Activated T-cell treated with anti-CD3 and anti-CD28 coated beads, Interleukin-2, amount 50 U/mL, for 4 hours (primary cell): ENCODE measurements at regions not wholly inside any gene's neighbourhood (a gene's known extent, or its start where the extent isn't known, plus 50 kb on each side); places are given as distances from the start of the nearest gene placed in this dataset.

Experiments used
- ATAC-seq, 2 donors: fragments of 200-7000 bp; cut with Tn5 transposase; one replicate each; pipeline ENCODE4 v1.10.0; 2021
- DNase-seq: peaks from one replicate; pipeline ENCODE4 v3.0.0-alpha.2; 2020
- H3K27me3 Mint-ChIP-seq: one replicate; pipeline ENCODE4 v1.8.0; 2021; ENCODE audit warnings: low read depth, mixed read lengths
- H3K36me3 Mint-ChIP-seq: one replicate; pipeline ENCODE4 v1.8.0; 2022; ENCODE audit warnings: mixed read lengths; ENCODE audit not compliant: insufficient read depth
- H3K4me1 Mint-ChIP-seq: one replicate; pipeline ENCODE4 v1.8.0; 2021; ENCODE audit warnings: low read depth, mixed read lengths
- H3K4me3 Mint-ChIP-seq: one replicate; pipeline ENCODE4 v1.8.0; 2021; ENCODE audit warnings: mild to moderate bottlenecking, moderate library complexity, mixed read lengths
- H3K9me3 Mint-ChIP-seq: one replicate; pipeline ENCODE4 v1.8.0; 2021; ENCODE audit warnings: mixed read lengths

- Mint-ChIP-seq H3K9me3 (peaks cover 16% of the 10 kb centered on the region), H3K27me3 (no peaks in the 10 kb centered on the region), H3K4me1 (no peaks in the 10 kb centered on the region), H3K36me3 (no peaks in the 10 kb centered on the region), H3K4me3 (no peak overlapping the region)
- DNase-seq = no peak
- no peak for ATAC-seq
Measured at GRCh38 chr3:176479248-176479647, 718.0 kb downstream of the TBL1XR1 start.

DNA sequence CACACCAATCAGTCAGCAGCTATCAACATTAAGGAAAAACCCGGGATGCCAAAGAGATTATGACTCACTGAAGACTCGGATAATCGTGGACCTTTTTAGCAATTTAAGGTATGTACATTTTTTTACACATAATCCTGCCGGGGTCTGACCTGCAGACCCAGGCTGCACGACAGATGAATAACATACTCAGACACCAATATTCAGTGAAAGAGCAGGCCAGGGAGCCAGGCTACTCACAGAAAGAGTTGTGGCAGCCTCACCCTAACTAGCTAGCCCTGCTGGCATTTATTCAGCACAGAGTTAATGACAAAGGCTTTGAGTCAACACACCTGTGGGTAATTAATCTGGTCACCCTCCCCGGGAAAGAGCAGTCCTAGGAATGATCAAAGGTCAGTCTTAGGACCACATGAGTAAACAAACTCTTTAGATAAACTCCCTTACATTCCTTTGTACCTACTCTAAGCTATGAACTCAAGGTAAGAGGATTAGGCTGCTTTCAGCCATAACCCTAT lies 727.5 kb downstream of the TBL1XR1 start:
- no peaks in the 10 kb centered on the region for H3K36me3 Mint-ChIP-seq
- H3K4me1 Mint-ChIP-seq = no peaks in the 10 kb centered on the region
- no peak overlapping the region for H3K4me3 Mint-ChIP-seq
- peaks cover 6% of the 10 kb centered on the region for H3K9me3 Mint-ChIP-seq
- ATAC-seq = no peak
- H3K27me3 Mint-ChIP-seq = no peaks in the 10 kb centered on the region
- no peak for DNase-seq

- ATAC-seq (no peak), DNase-seq (no peak)
- H3K36me3 Mint-ChIP-seq = no peaks in the 10 kb centered on the region
- no peak overlapping the region for H3K4me3 Mint-ChIP-seq
- H3K27me3 Mint-ChIP-seq = no peaks in the 10 kb centered on the region
- no peaks in the 10 kb centered on the region for H3K9me3 Mint-ChIP-seq
- no peaks in the 10 kb centered on the region for H3K4me1 Mint-ChIP-seq
Measured at GRCh38 chr3:176463610-176464009, 733.7 kb downstream of the TBL1XR1 start.

DNA sequence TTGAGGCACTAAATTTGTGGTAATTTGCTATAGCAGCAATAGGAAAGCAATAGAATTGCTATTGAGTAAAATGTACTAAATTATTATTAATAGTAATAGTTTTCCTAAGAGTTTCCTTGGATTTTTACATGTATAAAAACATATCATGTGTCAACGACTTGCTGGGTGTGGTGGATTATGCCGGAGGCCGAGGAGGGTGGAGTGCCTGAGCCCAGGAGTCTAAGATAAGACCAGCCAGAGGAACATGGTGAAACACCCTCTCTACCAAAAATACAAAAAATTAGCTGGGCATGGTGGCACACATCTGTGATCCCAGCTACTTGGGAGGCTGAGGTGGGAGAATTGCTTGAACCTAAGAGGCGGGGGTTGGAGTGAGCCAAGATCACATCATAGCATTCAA lies 749.9 kb downstream of the TBL1XR1 start:
- Mint-ChIP-seq H3K36me3 (no peaks in the 10 kb centered on the region), H3K4me3 (no peak overlapping the region), H3K27me3 (no peaks in the 10 kb centered on the region), H3K4me1 (no peaks in the 10 kb centered on the region), H3K9me3 (peaks cover 7% of the 10 kb centered on the region)
- no peak for ATAC-seq
- no peak for DNase-seq

DNA sequence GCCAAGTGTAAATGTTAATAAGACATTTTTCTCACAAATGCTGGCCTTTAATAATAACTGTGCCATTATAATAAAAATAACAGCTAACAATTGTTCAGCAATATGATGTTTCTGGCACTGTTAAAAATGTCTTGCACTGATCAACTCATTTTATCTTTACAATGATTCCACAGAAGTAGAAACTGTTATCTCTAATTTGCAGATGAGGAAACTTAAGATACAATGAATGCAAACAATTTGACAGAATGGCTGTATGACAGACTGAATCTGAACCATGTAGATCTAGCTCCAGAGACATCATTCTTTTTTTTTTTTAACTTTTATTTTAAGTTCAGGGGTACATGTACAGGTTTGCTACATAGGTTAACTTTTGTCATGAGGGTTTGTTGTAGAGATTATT lies 755.0 kb downstream of the TBL1XR1 start:
- H3K4me1 Mint-ChIP-seq = no peaks in the 10 kb centered on the region
- H3K36me3 Mint-ChIP-seq = no peaks in the 10 kb centered on the region
- no peak overlapping the region for H3K4me3 Mint-ChIP-seq
- no peak for ATAC-seq
- H3K9me3 Mint-ChIP-seq = peaks cover 11% of the 10 kb centered on the region
- DNase-seq = no peak
- H3K27me3 Mint-ChIP-seq = no peaks in the 10 kb centered on the region

- H3K36me3 Mint-ChIP-seq = no peaks in the 10 kb centered on the region
- ATAC-seq (no peak), DNase-seq (no peak)
- no peaks in the 10 kb centered on the region for H3K4me1 Mint-ChIP-seq
- H3K27me3 Mint-ChIP-seq = no peaks in the 10 kb centered on the region
- peaks cover 11% of the 10 kb centered on the region for H3K9me3 Mint-ChIP-seq
- no peak overlapping the region for H3K4me3 Mint-ChIP-seq
Measured at GRCh38 chr3:176439729-176440128, 757.6 kb downstream of the TBL1XR1 start.

- H3K27me3 Mint-ChIP-seq = no peaks in the 10 kb centered on the region
- H3K9me3 Mint-ChIP-seq = no peaks in the 10 kb centered on the region
- H3K4me3 Mint-ChIP-seq = no peak overlapping the region
- ATAC-seq (no peak), DNase-seq (no peak)
- H3K4me1 Mint-ChIP-seq = no peaks in the 10 kb centered on the region
- no peaks in the 10 kb centered on the region for H3K36me3 Mint-ChIP-seq
Measured at GRCh38 chr3:176431991-176432390, 765.3 kb downstream of the TBL1XR1 start.

GRCh38 chr3:176431038-176431418 lies 766.3 kb downstream of the TBL1XR1 start:
- Mint-ChIP-seq H3K9me3 (no peaks in the 10 kb centered on the region), H3K36me3 (no peaks in the 10 kb centered on the region), H3K4me3 (no peak overlapping the region), H3K4me1 (no peaks in the 10 kb centered on the region), H3K27me3 (no peaks in the 10 kb centered on the region)
- ATAC-seq = no peak
- DNase-seq = no peak

- Mint-ChIP-seq H3K4me3 (no peak overlapping the region), H3K36me3 (no peaks in the 10 kb centered on the region), H3K9me3 (no peaks in the 10 kb centered on the region), H3K27me3 (no peaks in the 10 kb centered on the region), H3K4me1 (no peaks in the 10 kb centered on the region)
- ATAC-seq (no peak), DNase-seq (no peak)
Measured at GRCh38 chr3:176430244-176431037, 766.8 kb downstream of the TBL1XR1 start.

- ATAC-seq (no peak), DNase-seq (no peak)
- Mint-ChIP-seq H3K27me3 (no peaks in the 10 kb centered on the region), H3K4me1 (no peaks in the 10 kb centered on the region), H3K36me3 (no peaks in the 10 kb centered on the region), H3K9me3 (no peaks in the 10 kb centered on the region), H3K4me3 (no peak overlapping the region)
Measured at GRCh38 chr3:176428552-176428951, 768.7 kb downstream of the TBL1XR1 start.

DNA sequence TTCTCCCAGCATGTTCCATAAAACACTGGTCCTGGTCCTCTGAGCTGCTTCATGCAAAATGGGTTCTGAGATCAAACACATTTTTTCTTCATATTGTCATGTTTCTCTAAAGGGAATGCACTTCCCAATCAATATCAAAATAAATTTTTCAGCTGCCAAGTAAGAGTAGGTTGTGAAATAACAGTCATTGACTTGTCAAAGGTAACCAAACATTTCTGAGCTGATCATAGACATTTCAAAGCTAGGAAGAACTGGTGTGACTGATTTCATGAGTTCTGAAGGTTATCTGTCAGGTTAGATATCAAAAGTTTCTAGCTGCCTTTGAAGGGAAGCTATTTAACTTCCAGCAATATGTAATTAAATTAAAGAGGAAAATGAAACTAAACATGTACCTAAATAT lies 770.9 kb downstream of the TBL1XR1 start:
- H3K36me3 Mint-ChIP-seq = no peaks in the 10 kb centered on the region
- H3K4me3 Mint-ChIP-seq = no peak overlapping the region
- H3K27me3 Mint-ChIP-seq = no peaks in the 10 kb centered on the region
- DNase-seq = no peak
- ATAC-seq = no peak
- H3K4me1 Mint-ChIP-seq = no peaks in the 10 kb centered on the region
- H3K9me3 Mint-ChIP-seq = no peaks in the 10 kb centered on the region

DNA sequence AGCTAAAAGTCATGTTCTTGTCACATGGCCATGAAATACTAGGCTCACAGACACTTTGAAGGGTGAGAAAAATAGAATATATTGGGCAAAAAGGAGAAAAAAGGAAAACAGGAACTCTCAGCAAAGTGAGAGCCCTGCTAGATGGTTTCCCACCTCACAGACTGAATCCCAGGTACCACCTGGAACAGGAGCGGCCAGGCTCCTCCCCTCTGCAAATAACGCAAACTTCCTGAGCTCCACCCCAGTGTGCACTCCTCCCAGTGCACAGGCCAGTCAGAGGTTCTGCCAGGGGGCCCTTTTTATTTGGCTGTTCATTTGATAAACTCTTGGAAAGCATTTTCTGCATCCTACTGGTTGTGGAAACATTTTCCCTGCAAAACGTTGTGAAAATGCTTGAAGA lies 780.4 kb downstream of the TBL1XR1 start:
- no peak for ATAC-seq
- H3K27me3 Mint-ChIP-seq = no peaks in the 10 kb centered on the region
- H3K36me3 Mint-ChIP-seq = no peaks in the 10 kb centered on the region
- H3K4me3 Mint-ChIP-seq = no peak overlapping the region
- no peak for DNase-seq
- H3K9me3 Mint-ChIP-seq = no peaks in the 10 kb centered on the region
- H3K4me1 Mint-ChIP-seq = no peaks in the 10 kb centered on the region

GRCh38 chr3:176415661-176416295 lies 781.5 kb downstream of the TBL1XR1 start:
- DNase-seq (no peak), ATAC-seq (no peak)
- Mint-ChIP-seq H3K4me1 (no peaks in the 10 kb centered on the region), H3K27me3 (no peaks in the 10 kb centered on the region), H3K4me3 (no peak overlapping the region), H3K36me3 (no peaks in the 10 kb centered on the region), H3K9me3 (no peaks in the 10 kb centered on the region)

DNA sequence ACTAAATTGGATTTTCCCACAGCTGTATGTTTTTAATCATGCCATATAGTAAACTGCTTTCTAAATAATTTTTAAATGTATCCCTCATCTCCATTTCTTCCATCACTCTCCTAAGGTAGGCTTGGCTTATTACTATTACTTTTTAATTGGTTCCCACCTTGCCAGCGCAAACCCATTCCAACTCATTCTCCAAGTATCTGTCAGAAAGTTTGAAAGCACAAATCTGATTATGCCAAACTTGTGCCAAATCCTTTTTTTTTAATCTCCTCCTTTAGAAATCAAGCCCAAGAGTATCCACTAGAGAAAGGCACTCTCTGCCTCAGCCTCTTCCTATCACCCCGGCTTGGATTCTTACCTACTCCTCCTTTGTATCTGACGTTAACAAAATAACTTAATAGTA lies 784.5 kb downstream of the TBL1XR1 start:
- no peaks in the 10 kb centered on the region for H3K9me3 Mint-ChIP-seq
- no peaks in the 10 kb centered on the region for H3K36me3 Mint-ChIP-seq
- ATAC-seq (no peak), DNase-seq (no peak)
- H3K4me3 Mint-ChIP-seq = no peak overlapping the region
- no peaks in the 10 kb centered on the region for H3K27me3 Mint-ChIP-seq
- no peaks in the 10 kb centered on the region for H3K4me1 Mint-ChIP-seq

DNA sequence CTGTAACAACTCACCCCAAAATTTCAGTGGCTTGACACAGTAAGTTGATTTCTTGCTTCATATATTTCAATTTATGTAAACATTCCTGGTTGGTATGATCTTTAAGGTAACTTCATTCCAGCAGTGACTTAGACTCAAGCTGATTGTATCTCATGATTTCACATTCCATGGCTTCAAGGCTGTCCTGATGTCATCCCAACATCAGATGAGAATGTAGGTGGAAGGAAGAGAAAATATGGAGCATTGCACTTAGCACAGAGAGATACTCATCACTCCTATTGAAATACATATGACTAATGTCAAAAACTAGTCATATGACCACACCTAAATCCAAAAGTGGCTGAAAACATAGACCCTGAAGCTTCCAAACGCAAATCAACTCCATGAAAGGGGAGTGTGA lies 793.8 kb downstream of the TBL1XR1 start:
- Mint-ChIP-seq H3K27me3 (no peaks in the 10 kb centered on the region), H3K36me3 (no peaks in the 10 kb centered on the region), H3K4me3 (no peak overlapping the region), H3K4me1 (no peaks in the 10 kb centered on the region), H3K9me3 (peaks cover 3% of the 10 kb centered on the region)
- ATAC-seq (no peak), DNase-seq (no peak)
